DND-41 (cell line): ENCODE measurements at regions not wholly inside any gene's neighbourhood (a gene's known extent, or its start where the extent isn't known, plus 50 kb on each side); places are given as distances from the start of the nearest gene placed in this dataset.

Experiments
- ATAC-seq: fragments of 200-7000 bp; cut with Tn5 transposase; 3 replicates; pipeline ENCODE4 v1.9.1; 2021; ENCODE audit warnings: low read depth; ENCODE audit not compliant: insufficient read depth
- DNase-seq: peaks from one replicate; pipeline ENCODE4 v3.0.0-alpha.2; 2020
- H2AFZ ChIP-seq: 2 replicates; pipeline ENCODE4 v1.6.0; 2012; ENCODE audit warnings: low read depth, low read length
- H3K27ac ChIP-seq: 2 replicates; pipeline ENCODE4 v1.5.1; 2012; ENCODE audit warnings: low read length, inconsistent platforms
- H3K27me3 ChIP-seq: fragments of 200-600 bp; sonication (generic); 2 replicates; pipeline ENCODE4 v1.6.0; 2012; ENCODE audit warnings: low read length, mild to moderate bottlenecking, inconsistent platforms; ENCODE audit not compliant: insufficient read depth, poor library complexity
- H3K36me3 ChIP-seq: 2 replicates; pipeline ENCODE4 v1.5.1; 2012; ENCODE audit warnings: low read length, inconsistent platforms; ENCODE audit not compliant: insufficient read depth
- H3K4me1 ChIP-seq: 2 replicates; pipeline ENCODE4 v1.5.1; 2012; ENCODE audit warnings: mild to moderate bottlenecking, low read length; ENCODE audit not compliant: insufficient read depth
- H3K4me2 ChIP-seq: 2 replicates; pipeline ENCODE4 v1.6.0; 2012; ENCODE audit warnings: mild to moderate bottlenecking, moderate library complexity, low read length, inconsistent platforms; ENCODE audit not compliant: insufficient read depth
- H3K4me3 ChIP-seq, 2 experiments: fragments of 200-600 bp in 1 of 2; shearing (Covaris generic) in 1 of 2; 2 replicates each; pipeline ENCODE4 v1.5.1; 2012 to 2016; ENCODE audit warnings: inconsistent platforms in 2 of 2, low read length in 2 of 2, mild to moderate bottlenecking in 2 of 2, low read depth in 1 of 2, moderate library complexity in 1 of 2
- H3K79me2 ChIP-seq: 2 replicates; pipeline ENCODE4 v1.6.0; 2012; ENCODE audit warnings: low read length, inconsistent platforms; ENCODE audit not compliant: insufficient read depth
- H3K9ac ChIP-seq: 2 replicates; pipeline ENCODE4 v1.6.0; 2012; ENCODE audit warnings: low read depth, mild to moderate bottlenecking, inconsistent platforms, low read length, moderate library complexity
- H3K9me3 ChIP-seq: 2 replicates; pipeline ENCODE4 v1.5.1; 2012; ENCODE audit warnings: low read length, moderate library complexity, mild to moderate bottlenecking, inconsistent platforms; ENCODE audit not compliant: insufficient read depth, severe bottlenecking
- H4K20me1 ChIP-seq: 2 replicates; pipeline ENCODE4 v1.6.0; 2012; ENCODE audit warnings: low read length; ENCODE audit not compliant: insufficient read depth
- CTCF ChIP-seq: IDR thresholded peaks from 2 replicates; pipeline ENCODE4 v1.5.1; 2012; ENCODE audit warnings: borderline replicate concordance, low read length, moderate library complexity, mild to moderate bottlenecking; ENCODE audit not compliant: poor library complexity, severe bottlenecking; ENCODE audit errors: extremely low read depth
- EZH2 ChIP-seq: IDR thresholded peaks from 3 replicates; pipeline ENCODE4 v1.6.1; 2012; ENCODE audit warnings: borderline replicate concordance, low read depth, mild to moderate bottlenecking, moderate library complexity, low read length, inconsistent platforms; ENCODE audit not compliant: severe bottlenecking

DNA sequence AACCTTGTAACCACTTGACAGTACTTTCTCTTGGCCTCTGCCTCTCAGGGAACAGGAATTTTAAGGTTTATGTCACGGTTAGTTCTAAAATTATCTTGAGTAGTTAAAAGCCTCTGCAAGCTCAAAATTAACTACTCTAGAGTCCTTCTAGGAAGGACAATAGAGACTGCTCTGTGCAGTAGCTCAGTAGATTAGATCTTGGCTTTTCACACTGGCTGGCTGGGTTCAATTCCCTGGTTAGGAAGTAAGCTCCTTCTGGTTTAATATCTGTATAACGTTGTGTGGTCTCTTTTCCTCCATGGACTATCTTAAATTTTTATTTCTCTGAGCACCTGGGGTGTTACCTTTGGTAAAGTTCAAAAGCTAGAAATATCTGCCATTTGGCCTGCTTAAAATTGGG is 109.2 kb downstream of the AASDHPPT start:
- H3K4me2 ChIP-seq, result no peak overlapping the region
- H3K36me3 ChIP-seq, result no peaks in the 10 kb centered on the region
- DNase-seq (no peak), ATAC-seq (no peak)
- H2AFZ ChIP-seq, result no peak overlapping the region
- H3K4me1 ChIP-seq, result no peaks in the 10 kb centered on the region
- TF ChIP-seq EZH2 (no peak), CTCF (no peak)
- H3K4me3 ChIP-seq, result no peak overlapping the region
- H4K20me1 ChIP-seq, result no peaks in the 10 kb centered on the region
- H3K27ac ChIP-seq, result no peak overlapping the region
- H3K79me2 ChIP-seq, result no peaks in the 10 kb centered on the region
- no peaks in the 10 kb centered on the region for H3K27me3 ChIP-seq
- H3K9me3 ChIP-seq, result peaks cover 28% of the 10 kb centered on the region
- H3K9ac ChIP-seq, result no peak overlapping the region

GRCh38 chr11:106187860-106188456 is 110.5 kb downstream of the AASDHPPT start:
- no peaks in the 10 kb centered on the region for H3K79me2 ChIP-seq
- TF ChIP-seq EZH2 (no peak), CTCF (no peak)
- no peak overlapping the region for H2AFZ ChIP-seq
- no peak overlapping the region for H3K9ac ChIP-seq
- no peak overlapping the region for H3K4me2 ChIP-seq
- H3K9me3 ChIP-seq, result peaks cover 28% of the 10 kb centered on the region
- H3K27me3 ChIP-seq, result no peaks in the 10 kb centered on the region
- DNase-seq (no peak), ATAC-seq (no peak)
- H3K4me3 ChIP-seq, result no peak overlapping the region
- H4K20me1 ChIP-seq, result no peaks in the 10 kb centered on the region
- H3K4me1 ChIP-seq, result no peaks in the 10 kb centered on the region
- H3K27ac ChIP-seq, result no peak overlapping the region
- no peaks in the 10 kb centered on the region for H3K36me3 ChIP-seq

DNA sequence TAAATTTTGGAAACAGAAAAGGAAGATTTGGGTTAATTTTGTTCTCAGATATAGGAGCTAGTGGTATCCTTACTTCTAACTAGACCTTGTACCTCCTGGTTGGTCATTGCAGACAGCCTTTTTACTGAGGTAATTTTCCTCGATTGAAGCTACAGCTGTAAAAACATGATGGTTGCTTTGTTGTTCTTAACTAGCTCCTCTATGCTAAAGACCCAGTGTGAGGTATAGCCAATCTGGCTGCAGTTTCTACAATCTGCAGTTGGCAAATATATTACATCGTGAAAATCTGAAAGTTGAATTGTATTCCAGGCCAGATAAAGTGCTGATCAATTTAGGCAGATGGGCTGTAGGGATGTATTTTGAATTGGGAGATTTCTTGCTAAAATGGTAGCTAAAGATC is 116.5 kb downstream of the AASDHPPT start:
- no peak for TF ChIP-seq EZH2
- Histone ChIP-seq H3K4me2 (no peak overlapping the region), H3K36me3 (no peaks in the 10 kb centered on the region), H2AFZ (no peak overlapping the region), H3K27me3 (no peaks in the 10 kb centered on the region), H3K4me3 (no peak overlapping the region), H3K79me2 (no peaks in the 10 kb centered on the region), H3K9ac (no peak overlapping the region), H4K20me1 (no peaks in the 10 kb centered on the region), H3K27ac (no peak overlapping the region), H3K9me3 (peaks cover 5% of the 10 kb centered on the region), H3K4me1 (no peaks in the 10 kb centered on the region)
- DNase-seq (no peak), ATAC-seq (no peak)

GRCh38 chr11:106197438-106197837 is 120.0 kb downstream of the AASDHPPT start:
- no peaks in the 10 kb centered on the region for H3K36me3 ChIP-seq
- no peaks in the 10 kb centered on the region for H3K79me2 ChIP-seq
- H3K4me2 ChIP-seq, result no peak overlapping the region
- no peaks in the 10 kb centered on the region for H4K20me1 ChIP-seq
- no peak overlapping the region for H3K9ac ChIP-seq
- H3K27me3 ChIP-seq, result no peaks in the 10 kb centered on the region
- no peak for TF ChIP-seq EZH2
- no peak for TF ChIP-seq CTCF
- H3K4me3 ChIP-seq, result no peak overlapping the region
- ATAC-seq (no peak), DNase-seq (no peak)
- no peak overlapping the region for H2AFZ ChIP-seq
- no peaks in the 10 kb centered on the region for H3K4me1 ChIP-seq
- no peaks in the 10 kb centered on the region for H3K9me3 ChIP-seq
- H3K27ac ChIP-seq, result no peak overlapping the region
